ENCODE measurements at regions not wholly inside any gene's neighbourhood (a gene's known extent, or its start where the extent isn't known, plus 50 kb on each side); places are given as distances from the start of the nearest gene placed in this dataset.
"Not testable (repeated sequence)": the region's sequence is repeated elsewhere in the genome, so short reads cannot be mapped to it uniquely, and the experiment has no call there.

DNA sequence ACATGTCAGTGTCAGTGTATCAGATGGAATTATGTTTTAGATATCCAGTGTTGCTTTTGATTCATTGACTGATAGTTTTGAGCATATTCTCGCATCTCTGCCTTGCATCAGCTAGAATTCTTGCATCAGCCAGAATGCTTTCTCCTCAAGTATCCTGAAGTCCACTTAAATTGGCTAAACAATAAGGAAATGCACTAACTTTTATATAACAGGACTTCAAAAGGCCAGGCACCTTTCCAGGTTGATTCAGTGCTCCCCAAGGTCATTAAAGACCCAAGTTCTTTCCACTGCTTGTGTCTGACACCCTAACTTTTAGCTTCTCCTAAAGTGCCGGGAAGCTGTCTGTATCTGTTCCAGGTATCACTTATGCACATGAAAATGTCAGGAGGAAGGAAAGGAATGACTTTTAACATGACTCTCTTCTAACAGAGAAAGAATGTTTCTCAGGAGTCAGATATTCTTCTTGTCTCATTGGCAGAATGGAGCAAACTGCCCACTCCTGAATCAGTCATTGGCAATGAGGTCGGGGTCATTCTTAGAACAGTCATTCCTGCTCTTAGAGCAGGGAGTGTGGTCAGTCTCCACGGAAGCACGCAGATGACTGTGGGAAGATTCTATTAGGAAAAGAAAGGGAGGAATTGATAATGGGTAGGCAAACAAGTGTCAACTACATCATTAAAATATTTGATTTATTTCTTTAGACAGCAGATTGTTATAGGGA lies 92.9 kb upstream of the TLL1 start:
- no peak for DNase-seq

DNA sequence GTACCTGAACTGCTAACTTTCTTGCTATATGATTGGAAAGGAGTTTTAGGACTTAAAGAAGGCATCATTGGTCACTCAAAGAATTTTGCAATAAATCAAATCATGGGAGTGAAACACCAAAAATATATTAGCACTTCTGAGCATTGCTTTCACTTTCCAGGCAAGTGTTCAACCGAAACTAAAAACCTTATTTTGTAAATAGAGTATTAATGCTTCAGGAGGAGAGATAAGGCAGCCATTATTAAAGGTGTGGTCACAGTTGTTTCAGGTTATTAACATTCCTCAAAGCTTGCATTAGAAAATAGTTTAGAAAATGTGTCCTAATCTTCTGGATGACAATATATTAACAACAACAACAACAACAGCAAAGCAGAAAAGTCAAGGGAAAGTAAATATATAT lies 92.3 kb upstream of the TLL1 start:
- no peak for DNase-seq

DNA sequence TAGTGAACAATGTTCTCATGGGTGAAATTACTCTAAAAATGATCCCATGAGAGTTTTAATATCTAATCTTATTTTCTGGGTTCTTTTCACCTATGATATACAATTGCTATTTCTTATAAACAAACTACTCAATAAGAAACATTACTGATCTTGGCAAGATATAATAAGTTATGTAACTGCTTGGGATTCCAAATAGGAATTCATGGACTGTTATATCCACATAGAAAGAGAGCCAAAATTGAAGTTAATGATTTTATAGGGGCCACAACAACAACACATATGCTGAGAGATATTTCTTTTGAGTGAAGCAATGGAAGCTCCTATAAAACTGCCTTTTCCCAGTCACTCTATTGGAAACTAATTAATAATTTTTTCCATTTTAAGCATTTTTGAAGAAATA lies 90.4 kb upstream of the TLL1 start:
- no peak for DNase-seq

DNA sequence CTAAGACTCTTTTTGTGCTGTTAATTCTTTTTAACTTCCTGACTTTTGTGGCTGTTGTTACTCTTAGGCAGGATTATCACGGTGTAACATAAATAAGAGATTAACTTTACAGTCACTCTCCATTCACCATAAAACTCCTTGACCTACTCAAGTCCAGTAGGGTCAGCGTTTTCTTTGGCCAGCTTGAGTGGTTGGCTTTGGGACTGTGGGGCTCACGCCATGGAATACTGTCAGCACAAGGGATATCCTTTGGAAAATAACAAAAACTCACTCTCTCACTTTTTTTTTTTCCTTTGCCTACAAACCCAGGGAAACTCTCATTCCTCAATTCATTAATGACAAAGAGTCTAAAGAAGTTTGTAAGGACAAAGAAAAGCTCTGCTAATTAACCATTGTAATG lies 89.4 kb upstream of the TLL1 start:
- no peak for DNase-seq

DNA sequence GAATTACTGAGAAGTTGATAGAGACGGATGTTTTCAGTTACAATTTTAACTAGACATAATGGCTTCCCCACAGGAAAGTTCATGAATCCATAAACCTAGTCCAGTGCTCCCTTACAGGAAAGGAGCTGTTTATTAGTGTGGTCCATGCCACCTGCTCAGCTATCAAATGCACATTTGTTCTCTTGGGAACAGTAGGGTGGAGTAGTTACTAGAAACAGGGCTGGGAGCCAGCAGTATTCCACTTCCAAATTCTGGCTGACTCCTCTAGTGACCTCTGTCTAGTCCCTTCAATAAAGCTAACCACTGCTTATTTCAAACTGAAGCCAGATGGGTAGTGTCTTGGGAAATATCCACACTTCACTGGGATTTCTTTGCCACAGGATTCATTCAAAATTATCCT lies 88.4 kb upstream of the TLL1 start:
- no peak for DNase-seq

DNA sequence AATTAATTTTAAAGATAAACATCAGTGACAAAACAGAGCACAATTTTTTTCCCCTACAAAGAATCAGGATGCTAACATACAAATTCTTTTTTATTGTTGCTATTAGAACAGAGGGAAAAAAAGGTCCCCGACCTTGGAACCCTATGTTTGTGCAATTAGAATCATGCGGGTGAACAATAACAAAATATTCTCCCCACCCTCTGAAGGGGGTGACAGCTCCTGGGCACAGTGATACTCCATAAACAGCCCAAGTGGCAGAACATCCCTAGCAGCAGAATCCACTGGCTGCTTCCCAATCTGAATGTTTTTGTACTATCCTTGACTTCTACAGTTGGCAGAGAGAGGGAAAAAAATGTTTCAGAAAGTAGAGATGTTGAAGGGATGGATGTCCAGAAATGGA lies 87.7 kb upstream of the TLL1 start:
- DNase-seq = no peak

DNA sequence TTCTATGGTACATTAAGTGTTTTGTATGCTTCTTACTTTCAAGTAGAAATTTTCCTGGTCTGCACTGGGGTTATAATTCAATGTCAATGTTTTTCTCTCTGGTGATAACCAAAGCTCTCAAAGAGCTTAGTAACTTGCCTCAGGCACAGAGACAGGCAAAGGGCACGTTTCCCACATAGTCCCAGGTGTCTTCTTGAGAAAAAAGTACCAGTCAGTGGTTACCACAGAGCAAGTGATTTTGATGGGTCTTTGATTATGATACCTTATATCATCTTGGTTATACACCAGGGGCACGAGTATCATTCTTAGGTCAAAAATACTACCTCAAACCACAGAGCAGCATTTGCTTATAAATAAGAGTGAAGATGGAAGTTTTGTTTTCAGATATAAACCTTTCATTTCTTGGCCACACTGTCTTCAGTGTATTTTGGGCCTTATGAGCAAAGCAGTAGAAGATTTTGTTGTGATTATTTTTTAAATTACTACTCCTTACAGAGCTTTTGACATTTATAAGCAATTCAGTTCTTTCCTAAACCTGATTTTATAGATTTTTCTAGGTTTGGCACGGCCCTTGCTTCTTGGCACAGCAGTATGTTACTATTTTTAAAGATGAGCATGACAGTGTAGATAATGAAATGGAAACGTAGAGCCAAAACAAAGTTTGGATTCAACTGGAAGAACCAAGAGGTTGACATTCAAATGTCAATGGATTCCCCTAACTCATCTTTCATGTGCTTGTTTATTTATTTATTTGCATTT lies 85.3 kb upstream of the TLL1 start:
- DNase-seq = no peak

DNA sequence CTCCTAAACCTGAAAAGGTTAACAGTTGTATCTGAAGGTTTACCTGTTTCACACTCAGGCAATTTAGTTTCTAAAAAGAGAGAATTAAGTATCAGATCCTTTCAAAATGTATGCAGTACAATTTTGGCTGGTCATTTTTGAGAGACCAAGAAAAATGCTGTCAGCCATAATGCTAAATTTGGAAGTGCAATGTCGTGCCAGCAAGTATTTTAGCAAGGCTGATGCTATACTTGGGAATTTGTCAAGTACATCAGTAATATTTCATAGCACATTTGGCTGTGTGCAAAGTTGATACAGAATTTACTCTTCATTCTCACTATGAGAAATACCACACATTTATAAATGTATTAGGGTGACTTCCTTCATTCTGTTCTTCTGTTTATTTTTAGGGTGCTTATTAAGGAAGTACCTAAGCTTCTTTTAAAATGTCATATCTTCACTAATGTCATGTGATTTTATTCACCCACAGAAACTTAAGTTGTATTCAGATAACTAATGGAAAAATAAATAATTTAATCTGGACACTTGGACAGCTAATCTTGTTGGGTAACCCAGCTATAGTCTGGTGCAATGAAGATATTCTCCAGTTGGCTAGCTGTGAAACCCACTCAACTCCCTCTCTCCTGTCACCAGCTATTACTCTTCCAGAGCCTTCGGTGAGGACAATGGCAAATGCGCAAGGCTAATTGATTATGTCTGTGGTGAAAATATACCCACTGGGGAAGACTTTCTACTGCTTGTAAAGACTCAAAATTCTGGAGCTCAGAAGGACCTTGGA lies 84.2 kb upstream of the TLL1 start:
- DNase-seq = no peak

DNA sequence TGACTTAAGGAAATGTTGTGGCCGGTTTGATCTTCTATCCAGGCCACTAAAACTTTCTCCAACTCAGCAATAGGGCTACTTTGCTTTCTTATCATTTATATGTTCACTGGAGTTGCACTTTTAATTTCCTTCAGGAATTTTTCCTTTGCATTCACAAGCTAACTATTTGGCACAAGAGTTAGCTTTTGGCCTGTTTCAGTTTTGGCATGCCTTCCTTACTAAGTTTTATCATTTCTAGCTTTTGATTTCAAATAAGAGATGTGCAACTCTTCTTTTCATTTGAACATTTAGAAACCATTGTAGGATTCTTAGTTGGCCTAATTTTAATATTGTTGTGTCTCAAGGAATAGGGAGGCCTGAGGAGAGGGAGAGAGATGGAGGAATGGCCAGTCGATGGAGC lies 79.8 kb upstream of the TLL1 start:
- DNase-seq = no peak

DNA sequence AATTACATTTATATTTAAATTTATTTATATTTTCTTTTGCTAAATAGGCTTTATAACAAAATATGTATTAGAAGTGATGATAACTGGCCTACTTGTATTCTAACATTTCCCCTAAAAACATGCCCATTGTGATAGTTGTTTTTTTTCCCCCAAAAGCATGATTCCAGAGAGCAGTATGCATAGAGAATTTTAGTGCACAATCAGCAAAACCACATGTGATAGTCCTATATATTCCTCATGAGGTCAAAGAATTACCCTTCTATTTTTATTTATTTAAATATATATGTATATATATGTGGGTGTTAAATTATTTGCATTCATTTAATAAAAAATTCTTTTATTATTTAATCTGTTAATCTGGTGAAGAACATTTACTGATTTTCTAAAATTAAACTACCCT lies 78.2 kb upstream of the TLL1 start:
- no peak for DNase-seq

DNA sequence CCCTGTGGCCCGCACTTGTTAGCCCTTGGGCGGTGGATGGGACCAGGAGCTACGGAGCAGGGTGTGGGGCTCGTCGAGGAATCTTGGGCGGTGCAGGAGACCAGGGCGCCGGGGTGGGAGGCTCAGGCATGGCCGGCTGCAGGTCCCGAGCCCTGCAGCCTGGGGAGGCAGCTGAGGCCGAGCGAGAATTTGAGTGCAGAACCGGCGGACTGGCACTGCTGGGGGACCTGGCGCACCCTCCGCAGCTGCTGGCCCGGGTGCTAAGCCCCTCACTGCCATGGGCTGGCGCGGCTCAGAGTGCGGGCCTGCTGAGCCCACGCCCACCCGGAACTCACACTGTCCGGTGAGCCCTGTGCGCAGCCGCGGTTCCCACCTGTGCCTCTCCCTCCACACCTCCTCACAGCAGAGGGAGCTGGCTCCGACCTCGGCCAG lies 73.6 kb upstream of the TLL1 start:
- DNase-seq = no peak

DNA sequence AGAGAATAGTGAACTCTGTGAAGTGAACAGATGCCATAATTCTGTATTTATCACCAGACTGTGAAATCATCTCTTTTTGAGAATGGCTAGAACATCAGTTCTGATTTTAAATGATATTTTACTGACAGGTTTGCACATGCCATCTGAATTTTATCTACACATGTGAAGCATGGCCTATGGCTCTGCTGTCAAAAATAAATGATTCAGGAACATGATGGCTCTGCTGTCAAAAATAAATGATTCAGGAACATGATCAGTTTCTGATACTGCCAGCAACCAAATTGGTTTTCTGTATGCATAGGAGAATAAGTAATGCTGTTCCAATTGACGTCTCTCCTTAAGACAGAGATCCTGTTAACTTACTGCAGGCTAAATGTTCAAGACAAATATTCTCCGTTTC lies 70.6 kb upstream of the TLL1 start:
- DNase-seq = no peak

DNA sequence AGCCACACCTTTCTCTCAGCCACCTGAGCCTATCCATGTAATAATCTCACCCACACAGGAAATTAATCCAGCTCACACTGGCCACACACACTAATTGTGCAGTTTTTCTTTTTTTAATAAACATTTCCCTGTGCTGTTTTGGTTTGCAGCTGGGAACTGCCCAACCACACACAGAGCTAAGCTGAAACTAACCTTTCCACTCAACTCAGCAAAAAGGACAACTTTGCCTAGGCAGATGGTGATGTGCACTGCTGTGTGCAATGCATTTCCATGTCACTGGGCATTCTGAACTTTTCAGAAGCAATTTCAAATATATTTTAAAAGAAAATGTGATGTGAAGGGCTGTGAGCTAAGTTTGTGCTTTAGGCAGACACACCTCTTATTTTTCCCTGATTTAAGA lies 70.0 kb upstream of the TLL1 start:
- no peak for DNase-seq

DNA sequence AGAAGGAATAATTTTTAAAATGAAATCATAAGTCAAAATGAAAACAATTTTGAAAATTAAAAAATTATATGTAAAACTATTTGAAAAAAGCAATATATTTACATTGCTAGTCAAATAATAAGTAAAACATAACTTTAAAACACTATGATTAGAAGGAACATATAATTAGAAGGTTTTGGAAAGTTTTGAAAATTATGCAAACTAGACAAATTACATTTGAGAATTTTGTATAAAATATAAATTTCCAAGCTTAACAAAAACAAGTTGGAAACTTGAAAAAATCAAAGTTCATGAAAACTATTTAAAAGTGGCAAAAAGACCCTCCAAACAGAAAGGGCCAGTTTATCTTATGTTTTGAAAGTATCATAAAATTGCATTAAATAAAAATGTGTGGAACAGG lies 67.6 kb upstream of the TLL1 start:
- DNase-seq = no peak

DNA sequence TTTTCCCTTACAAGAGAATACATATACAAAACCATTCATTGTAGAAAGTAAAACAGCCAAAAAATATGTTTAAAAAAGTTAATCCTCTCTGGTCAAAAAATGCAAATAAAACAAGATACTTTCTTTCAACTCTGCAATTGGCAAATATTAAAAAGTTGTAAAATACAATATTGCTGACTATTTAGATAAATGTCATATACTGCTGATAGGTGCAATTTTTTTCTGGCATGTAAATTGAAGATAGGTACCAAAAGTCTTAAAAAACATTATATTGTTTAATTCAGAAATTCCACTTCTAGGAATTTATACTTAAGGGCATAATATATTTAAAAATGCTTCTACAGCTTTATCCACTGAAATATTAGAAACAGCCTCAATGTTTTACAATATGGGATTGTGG lies 66.4 kb upstream of the TLL1 start:
- DNase-seq = no peak

DNA sequence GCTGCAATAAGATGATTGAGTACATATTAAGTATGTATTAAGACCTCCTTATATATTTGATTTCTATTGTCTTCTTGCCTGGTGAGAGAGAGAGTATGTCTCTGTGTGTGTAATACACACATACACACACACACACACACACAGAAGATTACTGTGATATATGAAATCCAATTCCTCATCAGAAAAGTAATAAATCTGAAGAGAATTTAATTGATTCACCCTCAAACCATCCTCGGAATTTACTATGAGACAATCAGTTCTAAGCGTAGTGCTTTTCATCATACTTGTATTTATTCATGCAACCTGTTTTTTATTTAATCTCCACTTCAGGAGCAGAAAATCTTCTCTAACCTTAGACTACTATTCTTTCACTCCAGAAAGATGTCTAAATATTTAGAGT lies 62.3 kb upstream of the TLL1 start:
- DNase-seq = no peak

DNA sequence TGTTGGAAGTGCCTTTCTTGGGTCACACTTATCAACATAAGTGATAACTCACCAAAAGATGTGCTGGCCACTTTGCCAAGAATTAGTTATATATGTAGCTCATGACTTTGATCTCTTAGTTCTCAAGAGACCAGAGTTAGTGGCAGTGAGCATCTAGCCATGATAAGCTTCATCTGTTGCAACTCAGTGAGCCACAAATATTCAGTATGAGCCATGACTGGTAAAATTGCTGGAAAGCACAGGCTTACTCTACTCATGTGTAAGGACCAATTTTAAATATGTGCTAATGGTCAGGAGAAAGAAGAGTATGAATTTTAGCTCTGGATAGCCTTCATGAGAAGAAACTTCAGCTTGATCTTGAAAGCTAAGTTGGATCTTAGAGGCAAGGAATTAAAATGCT lies 59.4 kb upstream of the TLL1 start:
- no peak for DNase-seq

DNA sequence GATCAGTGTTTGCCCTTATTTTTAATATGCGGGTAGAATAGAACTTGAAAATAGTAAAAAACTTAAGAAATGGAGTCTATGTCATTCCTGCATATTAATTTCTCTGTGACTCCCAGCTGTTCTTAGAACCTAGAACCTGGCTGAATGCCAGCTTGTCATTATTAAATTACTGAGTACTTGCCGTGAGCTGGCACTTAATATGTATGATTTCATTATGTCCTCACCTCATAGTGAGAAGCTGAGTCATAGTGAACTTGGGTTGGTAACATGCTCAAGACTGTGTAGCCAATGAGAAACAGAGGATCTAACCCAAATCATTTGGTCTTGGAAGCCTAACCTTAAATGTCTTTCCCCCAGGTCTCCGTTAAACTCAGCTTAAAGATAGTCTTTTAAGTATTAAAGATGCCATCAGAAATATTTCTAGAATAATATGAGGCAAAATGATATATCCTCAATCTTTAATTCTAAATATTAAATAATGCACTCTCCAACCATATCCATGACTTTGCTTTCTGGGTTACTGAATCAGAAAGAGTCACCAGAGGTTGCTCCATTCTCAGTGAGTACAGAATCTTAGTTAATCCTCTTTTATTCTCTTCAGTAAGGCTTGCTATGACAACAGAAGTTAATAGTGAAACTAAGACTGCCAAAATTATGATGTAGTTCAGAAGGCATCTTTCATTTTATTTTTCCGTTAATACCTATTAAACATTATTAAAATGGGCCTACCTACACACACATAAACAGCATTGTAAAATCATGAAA lies 58.6 kb upstream of the TLL1 start:
- no peak for DNase-seq

DNA sequence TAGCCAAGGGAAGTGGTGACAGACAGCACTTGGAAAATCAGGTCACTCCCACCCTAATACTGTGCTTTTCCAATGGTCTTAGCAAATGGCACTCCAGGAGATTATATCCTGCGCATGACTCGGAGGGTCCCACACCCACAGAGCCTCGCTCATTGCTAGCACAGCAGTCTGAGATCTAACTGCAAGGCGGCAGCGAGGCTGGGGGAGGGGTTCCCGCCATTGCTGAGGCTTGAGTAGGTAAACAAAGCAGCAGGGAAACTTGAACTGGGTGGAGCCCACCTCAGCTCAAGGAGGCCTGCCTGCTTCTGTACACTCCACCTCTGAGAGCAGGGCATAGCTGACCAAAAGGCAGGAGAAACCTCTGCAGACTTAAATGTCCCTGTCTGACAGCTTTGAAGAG lies 53.9 kb upstream of the TLL1 start:
- DNase-seq = not testable (repeated sequence)
